Panc1 (cell line): ENCODE measurements at regions not wholly inside any gene's neighbourhood (a gene's known extent, or its start where the extent isn't known, plus 50 kb on each side); places are given as distances from the start of the nearest gene placed in this dataset.

Experiments
- ATAC-seq: fragments of 200-7000 bp; cut with Tn5 transposase; 2 replicates; pipeline ENCODE4 v1.9.1; 2020; ENCODE audit warnings: mild to moderate bottlenecking, moderate library complexity
- BruUV-seq: library from RNA; stranded (reverse); fragments of 400-500 nt; replicated peaks from 2 replicates; lab custom pipeline; 2021; lab: Mats Ljungman, UMichigan
- CTCF ChIA-PET: fragments of 300-600 bp; sonication (Branson Sonifier 250); formaldehyde crosslinking; loops from one replicate; lab custom pipeline; 2022; ENCODE audit warnings: antibody characterized with exemption; lab: Charles Lee
- POLR2A ChIA-PET: fragments of 300-600 bp; sonication (Branson Sonifier 250); formaldehyde crosslinking; loops from one replicate; lab custom pipeline; 2022; ENCODE audit warnings: antibody characterized with exemption; lab: Charles Lee
- DNase-seq: peaks from one replicate; pipeline ENCODE4 v3.0.0-alpha.2; 2010; ENCODE audit warnings: low read depth, low spot score
- H3K27ac ChIP-seq: 2 replicates; pipeline ENCODE4 v1.5.1; 2011; ENCODE audit warnings: mild to moderate bottlenecking, low read length, inconsistent platforms
- H3K27me3 ChIP-seq: fragments of 200-500 bp; sonication (Bioruptor generic); 2 replicates; pipeline ENCODE4 v1.6.0; 2014; ENCODE audit warnings: low read length, inconsistent platforms; ENCODE audit not compliant: control insufficient read depth, insufficient read depth
- H3K36me3 ChIP-seq: fragments of 200-500 bp; sonication (Bioruptor generic); 2 replicates; pipeline ENCODE4 v1.5.1; 2014; ENCODE audit warnings: inconsistent platforms, mild to moderate bottlenecking, low read length, moderate library complexity; ENCODE audit not compliant: control insufficient read depth, insufficient read depth
- H3K4me1 ChIP-seq: 2 replicates; pipeline ENCODE4 v1.5.1; 2011; ENCODE audit warnings: inconsistent platforms, mild to moderate bottlenecking, low read length, moderate library complexity; ENCODE audit not compliant: control insufficient read depth, insufficient read depth
- H3K4me3 ChIP-seq, 2 experiments: 2 replicates each; pipeline ENCODE4 v1.5.1; 2011 to 2012; ENCODE audit warnings: low read depth in 2 of 2, low read length in 2 of 2, mild to moderate bottlenecking in 2 of 2, inconsistent platforms in 1 of 2, moderate library complexity in 1 of 2
- H3K9me3 ChIP-seq: fragments of 200-500 bp; sonication (Bioruptor generic); 2 replicates; pipeline ENCODE4 v1.5.1; 2014; ENCODE audit warnings: low read depth, mild to moderate bottlenecking, inconsistent platforms, low read length, moderate library complexity; ENCODE audit not compliant: control insufficient read depth, insufficient read depth
- CTCF ChIP-seq: fragments of 450-650 bp; IDR thresholded peaks from 2 replicates; pipeline ENCODE4 v1.5.1; 2017; ENCODE audit warnings: mild to moderate bottlenecking
- POLR2AphosphoS5 ChIP-seq: IDR thresholded peaks from 2 replicates; pipeline ENCODE4 v1.6.1; 2012; ENCODE audit warnings: mild to moderate bottlenecking, low read depth, low read length, moderate library complexity
- SIN3A ChIP-seq: IDR thresholded peaks from 2 replicates; pipeline ENCODE4 v1.6.1; 2012; ENCODE audit warnings: low read depth, mild to moderate bottlenecking, low read length, moderate library complexity, borderline replicate concordance; ENCODE audit not compliant: insufficient read depth
- TCF7L2 ChIP-seq: IDR thresholded peaks from 2 replicates; pipeline ENCODE4 v1.6.1; 2011; ENCODE audit warnings: mild to moderate bottlenecking, low read depth, low read length, inconsistent platforms
- in situ Hi-C: cut with HindIII; loops from 2 replicates; pipeline ENCODE4 v1.10.0; 2016; ENCODE audit warnings: low sequenced_read_pairs, low pct_unique_long_range_greater_than_20kb
- intact Hi-C: fragments of 100-400 bp; cut with micrococcal nuclease; formaldehyde crosslinking; loops from one replicate; pipeline ENCODE4 v1.10.0; 2022; ENCODE audit not compliant: unreplicated experiment
- TF ChIP-seq, protein P1 (sequence below), 2 experiments: IDR thresholded peaks; 2 replicates each; pipeline ENCODE4 v1.6.1; 2011 to 2012; ENCODE audit warnings: low read depth in 2 of 2, control low read depth in 1 of 2, low read length in 1 of 2, mild to moderate bottlenecking in 1 of 2, moderate library complexity in 1 of 2; ENCODE audit not compliant: insufficient read depth in 1 of 2

GRCh38 chr15:91547356-91547755, 306.2 kb upstream of the SLCO3A1 start:
- TF ChIP-seq POLR2AphosphoS5 (no peak), TCF7L2 (no peak), SIN3A (no peak), CTCF (no peak)
- TF ChIP-seq, protein P1, sequence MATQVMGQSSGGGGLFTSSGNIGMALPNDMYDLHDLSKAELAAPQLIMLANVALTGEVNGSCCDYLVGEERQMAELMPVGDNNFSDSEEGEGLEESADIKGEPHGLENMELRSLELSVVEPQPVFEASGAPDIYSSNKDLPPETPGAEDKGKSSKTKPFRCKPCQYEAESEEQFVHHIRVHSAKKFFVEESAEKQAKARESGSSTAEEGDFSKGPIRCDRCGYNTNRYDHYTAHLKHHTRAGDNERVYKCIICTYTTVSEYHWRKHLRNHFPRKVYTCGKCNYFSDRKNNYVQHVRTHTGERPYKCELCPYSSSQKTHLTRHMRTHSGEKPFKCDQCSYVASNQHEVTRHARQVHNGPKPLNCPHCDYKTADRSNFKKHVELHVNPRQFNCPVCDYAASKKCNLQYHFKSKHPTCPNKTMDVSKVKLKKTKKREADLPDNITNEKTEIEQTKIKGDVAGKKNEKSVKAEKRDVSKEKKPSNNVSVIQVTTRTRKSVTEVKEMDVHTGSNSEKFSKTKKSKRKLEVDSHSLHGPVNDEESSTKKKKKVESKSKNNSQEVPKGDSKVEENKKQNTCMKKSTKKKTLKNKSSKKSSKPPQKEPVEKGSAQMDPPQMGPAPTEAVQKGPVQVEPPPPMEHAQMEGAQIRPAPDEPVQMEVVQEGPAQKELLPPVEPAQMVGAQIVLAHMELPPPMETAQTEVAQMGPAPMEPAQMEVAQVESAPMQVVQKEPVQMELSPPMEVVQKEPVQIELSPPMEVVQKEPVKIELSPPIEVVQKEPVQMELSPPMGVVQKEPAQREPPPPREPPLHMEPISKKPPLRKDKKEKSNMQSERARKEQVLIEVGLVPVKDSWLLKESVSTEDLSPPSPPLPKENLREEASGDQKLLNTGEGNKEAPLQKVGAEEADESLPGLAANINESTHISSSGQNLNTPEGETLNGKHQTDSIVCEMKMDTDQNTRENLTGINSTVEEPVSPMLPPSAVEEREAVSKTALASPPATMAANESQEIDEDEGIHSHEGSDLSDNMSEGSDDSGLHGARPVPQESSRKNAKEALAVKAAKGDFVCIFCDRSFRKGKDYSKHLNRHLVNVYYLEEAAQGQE (IDR thresholded peaks at IDR 0.05; ENCODE audit: insufficient read depth in 1 of 2, low read depth in 2 of 2, low read length in 1 of 2): no peak
- intact Hi-C loops (no loop called here), in situ Hi-C loops (no loop called here)
- Histone ChIP-seq H3K4me3 (no peak overlapping the region), H3K27ac (no peak overlapping the region), H3K27me3 (no peaks in the 10 kb centered on the region), H3K36me3 (no peaks in the 10 kb centered on the region), H3K9me3 (no peaks in the 10 kb centered on the region), H3K4me1 (no peaks in the 10 kb centered on the region)
- no peak for ATAC-seq
- DNase-seq: no peak
- no TSS peak for BruUV-seq
- ChIA-PET POLR2A (no interaction called here), CTCF (no interaction called here)

DNA sequence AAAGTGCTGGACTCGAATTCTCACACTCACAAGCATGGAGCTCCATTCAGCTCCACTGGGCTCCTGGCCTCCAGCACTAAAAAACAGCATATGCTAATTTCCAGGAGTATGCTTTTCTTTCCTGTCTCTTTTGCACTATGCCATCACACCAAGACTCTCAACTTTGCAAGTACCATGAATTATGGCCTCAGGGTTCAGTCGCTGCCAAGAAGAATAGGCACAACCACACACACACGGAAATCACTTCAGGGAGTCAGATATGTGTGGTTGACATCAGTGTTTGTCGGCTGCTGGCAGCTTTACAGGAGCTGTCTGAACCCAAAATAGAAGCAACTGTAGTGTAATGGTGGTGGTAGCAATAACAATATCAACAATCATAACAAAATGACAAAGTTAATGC, 305.0 kb upstream of the SLCO3A1 start:
- intact Hi-C loops: no loop called here
- Histone ChIP-seq H3K27me3 (no peaks in the 10 kb centered on the region), H3K4me3 (no peak overlapping the region), H3K4me1 (no peaks in the 10 kb centered on the region), H3K9me3 (no peaks in the 10 kb centered on the region), H3K27ac (no peak overlapping the region), H3K36me3 (no peaks in the 10 kb centered on the region)
- DNase-seq (no peak), ATAC-seq (no peak)
- TF ChIP-seq CTCF (no peak), TCF7L2 (no peak), POLR2AphosphoS5 (no peak), SIN3A (no peak)
- TF ChIP-seq, protein P1 (IDR thresholded peaks at IDR 0.05; ENCODE audit: insufficient read depth in 1 of 2, low read depth in 2 of 2, low read length in 1 of 2): no peak
- no TSS peak for BruUV-seq
- CTCF ChIA-PET: no interaction called here
- in situ Hi-C loops: no loop called here
- POLR2A ChIA-PET: no interaction called here
